Stomach (tissue), 4 donors: ENCODE measurements at regions not wholly inside any gene's neighbourhood (a gene's known extent, or its start where the extent isn't known, plus 50 kb on each side); places are given as distances from the start of the nearest gene placed in this dataset.
"Not testable (repeated sequence)": the region's sequence is repeated elsewhere in the genome, so short reads cannot be mapped to it uniquely, and the experiment has no call there.

Source experiments
- POLR2A ChIP-seq, 4 donors: fragments of 450-650 bp; IDR thresholded peaks; one replicate each; pipeline ENCODE4 v1.6.1; 2016; ENCODE audit warnings: antibody characterized with exemption in 4 of 4, control low read depth in 2 of 4, mild to moderate bottlenecking in 1 of 4, moderate library complexity in 1 of 4
- POLR2AphosphoS5 ChIP-seq, 3 donors: sonication (generic); formaldehyde crosslinking; IDR thresholded peaks; one replicate each; pipeline ENCODE4 v1.6.1; 2016; ENCODE audit warnings: antibody characterized with exemption in 3 of 3
- TF ChIP-seq, protein P1 (sequence below), 7 experiments: fragments of 450-650 bp in 4 of 7; fragments of 200-600 bp in 3 of 7; sonication (generic) in 3 of 7; IDR thresholded peaks; one replicate each; pipeline ENCODE4 v1.5.1; 2016 to 2019; ENCODE audit warnings: antibody characterized with exemption in 7 of 7, control low read depth in 2 of 7, mild to moderate bottlenecking in 1 of 7

DNA sequence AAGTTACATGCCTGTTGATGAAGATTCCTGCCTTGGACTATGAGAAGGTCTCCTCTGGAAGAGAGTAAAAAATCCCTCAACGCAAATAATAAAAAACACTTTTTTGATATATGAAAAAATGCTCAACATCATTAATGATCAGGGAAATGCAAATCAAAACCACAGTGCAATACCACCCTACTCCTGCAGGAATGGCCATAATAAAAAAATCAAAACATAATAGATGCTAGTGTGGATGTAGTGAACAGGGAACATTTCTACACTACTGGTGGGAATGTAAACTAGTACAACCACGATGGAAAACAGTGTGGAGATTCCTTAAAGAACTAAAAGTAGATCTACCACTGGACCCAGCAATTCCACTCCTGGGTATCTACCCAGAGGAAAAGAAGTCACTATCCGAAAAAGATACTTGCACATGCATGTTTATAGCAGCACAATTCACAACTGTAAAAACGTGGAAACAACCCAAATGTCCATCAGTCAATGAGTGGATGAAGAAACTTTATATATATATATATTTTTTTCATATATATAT, 352.1 kb downstream of the SOX9 start:
- TF ChIP-seq, protein P1, sequence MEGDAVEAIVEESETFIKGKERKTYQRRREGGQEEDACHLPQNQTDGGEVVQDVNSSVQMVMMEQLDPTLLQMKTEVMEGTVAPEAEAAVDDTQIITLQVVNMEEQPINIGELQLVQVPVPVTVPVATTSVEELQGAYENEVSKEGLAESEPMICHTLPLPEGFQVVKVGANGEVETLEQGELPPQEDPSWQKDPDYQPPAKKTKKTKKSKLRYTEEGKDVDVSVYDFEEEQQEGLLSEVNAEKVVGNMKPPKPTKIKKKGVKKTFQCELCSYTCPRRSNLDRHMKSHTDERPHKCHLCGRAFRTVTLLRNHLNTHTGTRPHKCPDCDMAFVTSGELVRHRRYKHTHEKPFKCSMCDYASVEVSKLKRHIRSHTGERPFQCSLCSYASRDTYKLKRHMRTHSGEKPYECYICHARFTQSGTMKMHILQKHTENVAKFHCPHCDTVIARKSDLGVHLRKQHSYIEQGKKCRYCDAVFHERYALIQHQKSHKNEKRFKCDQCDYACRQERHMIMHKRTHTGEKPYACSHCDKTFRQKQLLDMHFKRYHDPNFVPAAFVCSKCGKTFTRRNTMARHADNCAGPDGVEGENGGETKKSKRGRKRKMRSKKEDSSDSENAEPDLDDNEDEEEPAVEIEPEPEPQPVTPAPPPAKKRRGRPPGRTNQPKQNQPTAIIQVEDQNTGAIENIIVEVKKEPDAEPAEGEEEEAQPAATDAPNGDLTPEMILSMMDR (IDR thresholded peaks at IDR 0.05): not testable (repeated sequence)
- not testable (repeated sequence) for TF ChIP-seq POLR2AphosphoS5, POLR2A (IDR thresholded peaks at IDR 0.05)
